ENCODE measurements at regions not wholly inside any gene's neighbourhood (a gene's known extent, or its start where the extent isn't known, plus 50 kb on each side); places are given as distances from the start of the nearest gene placed in this dataset.

- no peak overlapping the region for H2AFZ ChIP-seq (ENCODE audit: low read depth, low read length)
- DNase-seq (ENCODE audit: extremely low read depth in 1 of 4, low spot score in 3 of 4), result no peak
- FAIRE-seq, result no peak
- no peaks in the 10 kb centered on the region for H3K27me3 ChIP-seq (ENCODE audit: control insufficient read depth in 2 of 2, insufficient read depth in 2 of 2, low read length in 2 of 2)
- intact Hi-C loops (cut with micrococcal nuclease), result no loop called here
- no peaks in the 10 kb centered on the region for H3K9me3 ChIP-seq (replicated peaks; ENCODE audit: control insufficient read depth, insufficient read depth, low read depth, low read length)
- no TSS peak for BruUV-seq (replicated peaks)
- ChIA-PET POLR2A (no interaction called here), CTCF (ENCODE audit: low intra/inter-chr PET ratio) (no interaction called here)
- no peaks in the 10 kb centered on the region for H3K79me2 ChIP-seq (ENCODE audit: control insufficient read depth, insufficient read depth, low read length)
- 0% methylated on average over 1 of the region's 1 CpG for WGBS (ENCODE audit: insufficient coverage, low coverage, missing lambda C conversion rate)
- no peak overlapping the region for H3K27ac ChIP-seq (ENCODE audit: extremely low read depth, low read depth, low read length)
- H4K20me1 ChIP-seq (replicated peaks; ENCODE audit: control insufficient read depth, insufficient read depth, low read length), result no peaks in the 10 kb centered on the region
- H3K9me1 ChIP-seq (ENCODE audit: control insufficient read depth, insufficient read depth, low read length), result no peaks in the 10 kb centered on the region
- H3K4me1 ChIP-seq (replicated peaks in 1 of 2; ENCODE audit: control insufficient read depth in 2 of 2, insufficient read depth in 2 of 2, low read length in 2 of 2), result no peaks in the 10 kb centered on the region
- TF ChIP-seq CTCFL (IDR thresholded peaks at IDR 0.05; ENCODE audit: borderline replicate concordance, insufficient read depth, low read depth, low read length, poor library complexity, severe bottlenecking) (no peak), U2AF2 (optimal IDR thresholded peaks at IDR 0.05; ENCODE audit: low read depth, low read length) (no peak), CBFB (CRISPR knock-in tag; IDR thresholded peaks at IDR 0.05) (no peak), ZNF764 (CRISPR knock-in tag; IDR thresholded peaks at IDR 0.05; ENCODE audit: low read depth) (no peak), ZNF699 (CRISPR knock-in tag; IDR thresholded peaks at IDR 0.05; ENCODE audit: insufficient replicate concordance) (no peak), MXI1 (IDR thresholded peaks at IDR 0.05; ENCODE audit: low read depth, low read length) (no peak), SAFB (IDR thresholded peaks at IDR 0.05; ENCODE audit: borderline replicate concordance, low read depth, low read length) (no peak), ZC3H8 (IDR thresholded peaks at IDR 0.05) (no peak), ZNF518B (CRISPR knock-in tag; IDR thresholded peaks at IDR 0.05) (no peak), DIDO1 (tag; IDR thresholded peaks at IDR 0.05; ENCODE audit: low read depth) (no peak), CLOCK (CRISPR knock-in tag; IDR thresholded peaks at IDR 0.05; ENCODE audit: borderline replicate concordance) (no peak), MTA2 (IDR thresholded peaks at IDR 0.05; ENCODE audit: low read depth) (no peak), SAFB2 (IDR thresholded peaks at IDR 0.05; ENCODE audit: borderline replicate concordance, low read depth, low read length, severe bottlenecking) (no peak)
- H3K4me3 ChIP-seq, result no peak overlapping the region
- no peak overlapping the region for H3K9ac ChIP-seq (ENCODE audit: insufficient read depth in 1 of 2, low read depth in 2 of 2, low read length in 2 of 2)
- in situ Hi-C loops (cut with MboI), result no loop called here
- no peaks in the 10 kb centered on the region for H3K36me3 ChIP-seq (ENCODE audit: control insufficient read depth, insufficient read depth, low read length)
- no peak for ATAC-seq
- H3K4me2 ChIP-seq (ENCODE audit: insufficient read depth, low read length), result no peak overlapping the region
These were observed 300.7 kb upstream of the DAB1 start for GRCh38 chr1:57724535-57724934.

All from K562 (cell line).